SK-N-SH treated with all-trans-retinoic acid at 6 μM for 48 hours (cell line): ENCODE measurements at regions not wholly inside any gene's neighbourhood (a gene's known extent, or its start where the extent isn't known, plus 50 kb on each side); places are given as distances from the start of the nearest gene placed in this dataset.

Experiments
- ATAC-seq: fragments of 200-7000 bp; cut with Tn5 transposase; 3 replicates; pipeline ENCODE4 v1.9.1; 2020; ENCODE audit warnings: mild to moderate bottlenecking, moderate library complexity
- ARNTL ChIP-seq: fragments of 450-650 bp; formaldehyde crosslinking; IDR thresholded peaks from 2 replicates; pipeline ENCODE4 v1.5.0; 2020; ENCODE audit warnings: low read depth, mild to moderate bottlenecking, moderate library complexity, borderline replicate concordance
- BACH2 ChIP-seq: fragments of 250-450 bp; sonication (Bioruptor Pico); IDR thresholded peaks from 2 replicates; pipeline ENCODE4 v1.9.0; 2021; ENCODE audit warnings: mild to moderate bottlenecking, borderline replicate concordance
- CSDC2 ChIP-seq: fragments of 250-450 bp; sonication (Bioruptor Pico); IDR thresholded peaks from 2 replicates; pipeline ENCODE4 v1.5.0; 2020; ENCODE audit warnings: mild to moderate bottlenecking, moderate library complexity
- ESRRG ChIP-seq: fragments of 250-450 bp; sonication (Bioruptor Pico); IDR thresholded peaks from 2 replicates; pipeline ENCODE4 v1.6.1; 2021; ENCODE audit warnings: mild to moderate bottlenecking
- GLIS3 ChIP-seq: fragments of 250-450 bp; sonication (Bioruptor Pico); IDR thresholded peaks from 2 replicates; pipeline ENCODE4 v1.5.0; 2020; ENCODE audit warnings: mild to moderate bottlenecking, moderate library complexity
- ISL1 ChIP-seq: fragments of 250-450 bp; sonication (Bioruptor Pico); IDR thresholded peaks from 2 replicates; pipeline ENCODE4 v2.1.2; 2022; ENCODE audit warnings: mild to moderate bottlenecking, moderate library complexity
- OSR1 ChIP-seq: fragments of 250-450 bp; sonication (Bioruptor Pico); IDR thresholded peaks from 2 replicates; pipeline ENCODE4 v1.8.0; 2022; ENCODE audit warnings: moderate library complexity, mild to moderate bottlenecking, inconsistent platforms
- PPARA ChIP-seq: fragments of 250-450 bp; sonication (Bioruptor Pico); IDR thresholded peaks from 2 replicates; pipeline ENCODE4 v1.5.0; 2020; ENCODE audit warnings: mild to moderate bottlenecking, borderline replicate concordance
- RARB ChIP-seq: fragments of 250-450 bp; sonication (Bioruptor Pico); IDR thresholded peaks from 2 replicates; pipeline ENCODE4 v1.8.0; 2021; ENCODE audit warnings: mild to moderate bottlenecking, moderate library complexity
- SNAI2 ChIP-seq: fragments of 250-450 bp; sonication (Bioruptor Pico); IDR thresholded peaks from 2 replicates; pipeline ENCODE4 v1.5.0; 2020; ENCODE audit warnings: mild to moderate bottlenecking, moderate library complexity
- TCF4 ChIP-seq: fragments of 250-450 bp; sonication (Bioruptor Pico); IDR thresholded peaks from 2 replicates; pipeline ENCODE4 v1.8.0; 2021; ENCODE audit warnings: mild to moderate bottlenecking, moderate library complexity, borderline replicate concordance
- TOX ChIP-seq: fragments of 250-450 bp; sonication (Bioruptor Pico); IDR thresholded peaks from 2 replicates; pipeline ENCODE4 v1.8.0; 2021; ENCODE audit warnings: mild to moderate bottlenecking, moderate library complexity, borderline replicate concordance
- ZC3H10 ChIP-seq: fragments of 250-450 bp; sonication (Bioruptor Pico); IDR thresholded peaks from 2 replicates; pipeline ENCODE4 v1.5.1; 2021; ENCODE audit warnings: mild to moderate bottlenecking, moderate library complexity
- ZFP3 ChIP-seq: fragments of 250-450 bp; sonication (Bioruptor Pico); IDR thresholded peaks from 2 replicates; pipeline ENCODE4 v1.5.0; 2020; ENCODE audit warnings: mild to moderate bottlenecking, moderate library complexity
- ZFP30 ChIP-seq: fragments of 450-650 bp; formaldehyde crosslinking; IDR thresholded peaks from 2 replicates; pipeline ENCODE4 v1.5.0; 2022; ENCODE audit warnings: mild to moderate bottlenecking, moderate library complexity
- ZNF565 ChIP-seq: fragments of 450-650 bp; formaldehyde crosslinking; conservative IDR thresholded peaks from 2 replicates; pipeline ENCODE4 v1.5.0; 2020; ENCODE audit warnings: low read depth, mild to moderate bottlenecking, moderate library complexity
- ZNF70 ChIP-seq: fragments of 450-650 bp; formaldehyde crosslinking; IDR thresholded peaks from 2 replicates; pipeline ENCODE4 v1.5.0; 2020; ENCODE audit warnings: mild to moderate bottlenecking, moderate library complexity
- ZNF8 ChIP-seq: fragments of 450-650 bp; formaldehyde crosslinking; IDR thresholded peaks from 2 replicates; pipeline ENCODE4 v1.5.0; 2020; ENCODE audit warnings: mild to moderate bottlenecking, moderate library complexity
- TF ChIP-seq, protein P1 (sequence below): fragments of 250-450 bp; sonication (Bioruptor Pico); IDR thresholded peaks from 2 replicates; pipeline ENCODE4 v1.5.0; 2020; ENCODE audit warnings: mild to moderate bottlenecking, moderate library complexity
- TF ChIP-seq, protein P2 (sequence below): fragments of 250-450 bp; sonication (Bioruptor Pico); IDR thresholded peaks from 2 replicates; pipeline ENCODE4 v1.5.1; 2020; ENCODE audit warnings: low read depth, mild to moderate bottlenecking, moderate library complexity
- TF ChIP-seq, protein P3 (sequence below): fragments of 250-450 bp; sonication (Bioruptor Pico); IDR thresholded peaks from 2 replicates; pipeline ENCODE4 v1.8.0; 2020; ENCODE audit warnings: mild to moderate bottlenecking, moderate library complexity, borderline replicate concordance
- TF ChIP-seq, protein P4 (sequence below): fragments of 250-450 bp; sonication (Bioruptor Pico); IDR thresholded peaks from 2 replicates; pipeline ENCODE4 v1.5.1; 2021; ENCODE audit warnings: mild to moderate bottlenecking, moderate library complexity

DNA sequence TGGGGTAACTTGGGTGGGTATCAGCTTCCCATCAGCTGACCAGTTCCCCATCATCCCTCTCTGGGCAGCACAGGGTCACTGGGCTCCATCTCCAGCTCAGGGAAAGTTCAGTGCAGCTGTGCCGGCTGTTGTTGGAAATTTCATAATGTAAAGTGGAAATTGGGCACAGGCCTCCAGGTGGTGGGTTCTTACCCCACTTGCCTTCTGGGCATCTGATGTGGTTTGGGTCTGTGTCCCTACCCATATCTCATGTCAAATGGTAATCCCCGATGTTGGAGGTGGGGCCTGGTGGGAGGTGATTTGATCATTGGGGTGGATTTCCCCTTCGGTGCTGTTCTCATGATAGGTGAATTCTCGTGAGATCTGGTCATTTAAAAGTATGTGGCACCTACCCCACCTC lies 59.7 kb upstream of the PSEN2 start:
- ATAC-seq = no peak
- TF ChIP-seq GLIS3 (CRISPR knock-in tag) (no peak), PPARA (CRISPR knock-in tag) (no peak), BACH2 (CRISPR knock-in tag) (no peak), SNAI2 (no peak), ZNF565 (no peak), ZNF8 (CRISPR knock-in tag) (no peak)
- TF ChIP-seq, all 23 proteins: peak for 0

DNA sequence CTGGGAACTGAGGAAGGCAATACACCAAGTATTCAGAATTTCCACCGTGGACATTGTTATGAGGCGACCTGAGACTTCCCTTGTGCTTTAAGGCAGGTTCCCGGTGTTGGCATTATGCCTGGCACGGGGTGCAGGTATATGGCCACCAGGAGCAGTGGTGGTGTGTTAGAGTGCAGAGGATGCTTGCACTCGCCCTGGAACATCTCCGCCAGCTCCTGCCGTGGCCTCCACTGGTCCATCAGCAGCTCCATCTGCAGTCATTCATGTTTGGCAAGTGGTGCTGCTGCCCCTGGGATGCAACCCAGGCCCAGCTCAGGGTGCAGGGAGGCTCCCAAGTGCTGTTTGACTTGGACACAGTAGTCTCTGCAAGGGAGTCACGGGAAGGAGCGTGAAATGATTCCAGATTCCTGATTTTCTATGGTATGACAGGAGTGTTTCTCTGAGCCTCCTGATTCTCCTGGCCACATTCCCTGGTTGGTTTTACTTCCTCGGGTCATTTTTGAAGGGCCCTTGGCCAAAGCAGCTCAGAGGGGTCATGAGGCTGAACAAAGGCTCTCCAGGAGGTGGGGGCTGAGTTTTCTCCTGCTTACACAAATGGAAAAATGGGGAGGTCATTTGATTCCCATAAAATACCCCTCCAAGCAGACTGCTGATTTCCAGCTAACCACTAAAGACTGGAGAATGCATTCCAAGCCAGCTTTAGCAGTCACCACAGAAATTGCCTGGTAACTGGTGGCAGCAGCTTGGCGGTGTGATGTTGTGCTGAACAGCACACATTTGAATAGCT lies 60.4 kb upstream of the PSEN2 start:
- no peak for ATAC-seq
- TF ChIP-seq, protein P1, sequence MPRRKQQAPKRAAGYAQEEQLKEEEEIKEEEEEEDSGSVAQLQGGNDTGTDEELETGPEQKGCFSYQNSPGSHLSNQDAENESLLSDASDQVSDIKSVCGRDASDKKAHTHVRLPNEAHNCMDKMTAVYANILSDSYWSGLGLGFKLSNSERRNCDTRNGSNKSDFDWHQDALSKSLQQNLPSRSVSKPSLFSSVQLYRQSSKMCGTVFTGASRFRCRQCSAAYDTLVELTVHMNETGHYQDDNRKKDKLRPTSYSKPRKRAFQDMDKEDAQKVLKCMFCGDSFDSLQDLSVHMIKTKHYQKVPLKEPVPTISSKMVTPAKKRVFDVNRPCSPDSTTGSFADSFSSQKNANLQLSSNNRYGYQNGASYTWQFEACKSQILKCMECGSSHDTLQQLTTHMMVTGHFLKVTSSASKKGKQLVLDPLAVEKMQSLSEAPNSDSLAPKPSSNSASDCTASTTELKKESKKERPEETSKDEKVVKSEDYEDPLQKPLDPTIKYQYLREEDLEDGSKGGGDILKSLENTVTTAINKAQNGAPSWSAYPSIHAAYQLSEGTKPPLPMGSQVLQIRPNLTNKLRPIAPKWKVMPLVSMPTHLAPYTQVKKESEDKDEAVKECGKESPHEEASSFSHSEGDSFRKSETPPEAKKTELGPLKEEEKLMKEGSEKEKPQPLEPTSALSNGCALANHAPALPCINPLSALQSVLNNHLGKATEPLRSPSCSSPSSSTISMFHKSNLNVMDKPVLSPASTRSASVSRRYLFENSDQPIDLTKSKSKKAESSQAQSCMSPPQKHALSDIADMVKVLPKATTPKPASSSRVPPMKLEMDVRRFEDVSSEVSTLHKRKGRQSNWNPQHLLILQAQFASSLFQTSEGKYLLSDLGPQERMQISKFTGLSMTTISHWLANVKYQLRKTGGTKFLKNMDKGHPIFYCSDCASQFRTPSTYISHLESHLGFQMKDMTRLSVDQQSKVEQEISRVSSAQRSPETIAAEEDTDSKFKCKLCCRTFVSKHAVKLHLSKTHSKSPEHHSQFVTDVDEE (CRISPR knock-in tag) = no peak
- TF ChIP-seq ZNF8 (CRISPR knock-in tag) = no peak
- no peak for TF ChIP-seq RARB
- TF ChIP-seq TOX (CRISPR knock-in tag) = no peak
- no peak for TF ChIP-seq ARNTL (CRISPR knock-in tag)
- TF ChIP-seq, protein P2, sequence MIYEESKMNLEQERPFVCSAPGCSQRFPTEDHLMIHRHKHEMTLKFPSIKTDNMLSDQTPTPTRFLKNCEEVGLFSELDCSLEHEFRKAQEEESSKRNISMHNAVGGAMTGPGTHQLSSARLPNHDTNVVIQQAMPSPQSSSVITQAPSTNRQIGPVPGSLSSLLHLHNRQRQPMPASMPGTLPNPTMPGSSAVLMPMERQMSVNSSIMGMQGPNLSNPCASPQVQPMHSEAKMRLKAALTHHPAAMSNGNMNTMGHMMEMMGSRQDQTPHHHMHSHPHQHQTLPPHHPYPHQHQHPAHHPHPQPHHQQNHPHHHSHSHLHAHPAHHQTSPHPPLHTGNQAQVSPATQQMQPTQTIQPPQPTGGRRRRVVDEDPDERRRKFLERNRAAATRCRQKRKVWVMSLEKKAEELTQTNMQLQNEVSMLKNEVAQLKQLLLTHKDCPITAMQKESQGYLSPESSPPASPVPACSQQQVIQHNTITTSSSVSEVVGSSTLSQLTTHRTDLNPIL (CRISPR knock-in tag) = no peak
- TF ChIP-seq ESRRG = no peak
- TF ChIP-seq, protein P3, sequence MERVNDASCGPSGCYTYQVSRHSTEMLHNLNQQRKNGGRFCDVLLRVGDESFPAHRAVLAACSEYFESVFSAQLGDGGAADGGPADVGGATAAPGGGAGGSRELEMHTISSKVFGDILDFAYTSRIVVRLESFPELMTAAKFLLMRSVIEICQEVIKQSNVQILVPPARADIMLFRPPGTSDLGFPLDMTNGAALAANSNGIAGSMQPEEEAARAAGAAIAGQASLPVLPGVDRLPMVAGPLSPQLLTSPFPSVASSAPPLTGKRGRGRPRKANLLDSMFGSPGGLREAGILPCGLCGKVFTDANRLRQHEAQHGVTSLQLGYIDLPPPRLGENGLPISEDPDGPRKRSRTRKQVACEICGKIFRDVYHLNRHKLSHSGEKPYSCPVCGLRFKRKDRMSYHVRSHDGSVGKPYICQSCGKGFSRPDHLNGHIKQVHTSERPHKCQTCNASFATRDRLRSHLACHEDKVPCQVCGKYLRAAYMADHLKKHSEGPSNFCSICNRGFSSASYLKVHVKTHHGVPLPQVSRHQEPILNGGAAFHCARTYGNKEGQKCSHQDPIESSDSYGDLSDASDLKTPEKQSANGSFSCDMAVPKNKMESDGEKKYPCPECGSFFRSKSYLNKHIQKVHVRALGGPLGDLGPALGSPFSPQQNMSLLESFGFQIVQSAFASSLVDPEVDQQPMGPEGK = no peak
- TF ChIP-seq ZC3H10 = no peak
- no peak for TF ChIP-seq ZNF565
- TF ChIP-seq, all 23 proteins: peak for 0

DNA sequence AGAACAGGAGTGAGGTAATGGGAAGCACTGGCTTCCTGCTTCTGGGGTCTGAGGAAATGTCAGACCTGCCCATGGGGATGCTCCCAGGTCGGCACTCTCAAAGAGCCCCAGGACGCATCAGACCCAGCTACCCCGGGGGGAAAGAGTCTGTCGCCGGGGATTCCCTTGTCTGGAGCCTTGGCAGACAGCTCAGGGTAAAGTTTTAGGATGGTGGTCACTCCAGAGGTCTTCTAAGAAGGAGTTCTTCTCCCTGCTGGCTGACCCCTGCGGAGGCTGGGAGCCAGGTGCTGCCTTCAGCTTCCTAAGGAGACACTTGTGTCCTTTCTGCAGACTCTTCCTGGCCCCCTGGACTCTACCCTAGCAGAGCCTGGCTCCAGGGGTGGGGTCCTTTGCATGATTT lies 61.9 kb upstream of the PSEN2 start:
- no peak for TF ChIP-seq SNAI2
- TF ChIP-seq ZFP3 (CRISPR knock-in tag) = no peak
- TF ChIP-seq RARB = no peak
- TF ChIP-seq GLIS3 (CRISPR knock-in tag) = no peak
- TF ChIP-seq ZFP30 (CRISPR knock-in tag) = no peak
- TF ChIP-seq BACH2 (CRISPR knock-in tag) = no peak
- TF ChIP-seq PPARA (CRISPR knock-in tag) = no peak
- TF ChIP-seq ESRRG = no peak
- TF ChIP-seq OSR1 (CRISPR knock-in tag) = no peak
- no peak for TF ChIP-seq ISL1 (CRISPR knock-in tag)
- TF ChIP-seq, protein P4, sequence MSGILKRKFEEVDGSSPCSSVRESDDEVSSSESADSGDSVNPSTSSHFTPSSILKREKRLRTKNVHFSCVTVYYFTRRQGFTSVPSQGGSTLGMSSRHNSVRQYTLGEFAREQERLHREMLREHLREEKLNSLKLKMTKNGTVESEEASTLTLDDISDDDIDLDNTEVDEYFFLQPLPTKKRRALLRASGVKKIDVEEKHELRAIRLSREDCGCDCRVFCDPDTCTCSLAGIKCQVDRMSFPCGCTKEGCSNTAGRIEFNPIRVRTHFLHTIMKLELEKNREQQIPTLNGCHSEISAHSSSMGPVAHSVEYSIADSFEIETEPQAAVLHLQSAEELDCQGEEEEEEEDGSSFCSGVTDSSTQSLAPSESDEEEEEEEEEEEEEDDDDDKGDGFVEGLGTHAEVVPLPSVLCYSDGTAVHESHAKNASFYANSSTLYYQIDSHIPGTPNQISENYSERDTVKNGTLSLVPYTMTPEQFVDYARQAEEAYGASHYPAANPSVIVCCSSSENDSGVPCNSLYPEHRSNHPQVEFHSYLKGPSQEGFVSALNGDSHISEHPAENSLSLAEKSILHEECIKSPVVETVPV (CRISPR knock-in tag) = no peak
- TF ChIP-seq, protein P1 (CRISPR knock-in tag) = no peak
- TF ChIP-seq, protein P3 = no peak
- no peak for TF ChIP-seq ZNF70 (CRISPR knock-in tag)
- TF ChIP-seq ARNTL (CRISPR knock-in tag) = no peak
- no peak for TF ChIP-seq CSDC2 (CRISPR knock-in tag)
- TF ChIP-seq, protein P2 (CRISPR knock-in tag) = no peak
- TF ChIP-seq TCF4 (CRISPR knock-in tag) = no peak
- TF ChIP-seq ZNF565 = no peak
- ATAC-seq = no peak; the same call in 2 of the 3 replicates
